HG03139 (cell line): ENCODE measurements at regions not wholly inside any gene's neighbourhood (a gene's known extent, or its start where the extent isn't known, plus 50 kb on each side); places are given as distances from the start of the nearest gene placed in this dataset.

ENCODE experiments used
- ATAC-seq: cut with Tn5 transposase; IDR thresholded peaks from one replicate; pipeline ENCODE4 v1.9.1; 2021; ENCODE audit not compliant: unreplicated experiment

DNA sequence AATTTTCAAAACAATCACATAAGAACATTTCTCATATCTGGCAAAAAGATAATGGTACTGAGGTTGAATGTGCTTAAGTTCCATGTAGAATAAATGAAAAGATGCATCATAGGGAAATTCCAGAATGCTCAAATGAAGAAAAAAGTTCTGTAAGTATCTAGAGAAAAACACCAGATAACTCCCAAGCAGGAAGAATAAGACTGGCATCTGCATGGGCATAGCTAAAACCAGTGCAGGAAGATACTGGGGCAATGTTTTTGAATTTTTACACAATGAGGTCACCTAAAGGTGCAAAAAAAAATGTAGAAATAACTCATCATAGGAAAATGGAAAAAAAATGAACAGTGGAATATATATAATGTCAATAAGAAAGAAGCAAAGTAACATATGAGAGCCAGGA lies 275.2 kb downstream of the BAMBI start:
- ATAC-seq = no peak

DNA sequence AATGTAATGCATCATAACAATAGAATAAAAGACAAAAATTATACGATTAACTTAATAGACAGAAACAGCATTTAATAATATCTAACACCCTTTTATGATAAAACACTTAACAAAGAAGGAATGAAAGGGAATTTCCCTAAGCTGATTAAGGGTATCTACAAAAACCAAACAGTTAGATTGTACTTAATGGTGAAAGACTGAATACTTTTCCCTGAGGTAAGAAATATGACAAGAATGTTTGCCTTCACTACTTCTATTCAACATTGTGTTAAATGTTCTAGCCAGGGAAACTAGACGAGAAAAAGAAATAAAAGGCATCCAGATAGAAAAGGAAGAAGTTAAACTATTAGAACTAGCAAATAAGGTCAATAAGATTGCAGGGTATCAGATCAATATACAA lies 276.9 kb downstream of the BAMBI start:
- no peak for ATAC-seq

DNA sequence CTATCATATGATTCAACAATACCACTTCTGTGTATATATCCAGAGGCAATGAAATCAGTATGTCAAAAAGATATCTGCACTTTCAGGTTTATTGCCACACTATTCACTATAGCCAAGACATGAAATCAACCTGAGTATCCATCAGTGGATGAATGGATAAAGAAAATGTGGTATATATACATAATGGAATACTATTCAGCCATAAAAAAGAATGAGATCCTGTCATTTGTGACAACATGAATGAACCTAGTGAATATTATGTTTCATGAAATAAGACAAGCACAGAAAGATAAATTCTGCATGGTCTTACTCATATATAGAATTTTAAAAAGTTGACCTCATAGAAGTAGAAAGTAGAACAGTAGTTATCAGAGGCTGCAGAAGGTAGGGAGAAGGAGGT lies 281.1 kb downstream of the BAMBI start:
- no peak for ATAC-seq

DNA sequence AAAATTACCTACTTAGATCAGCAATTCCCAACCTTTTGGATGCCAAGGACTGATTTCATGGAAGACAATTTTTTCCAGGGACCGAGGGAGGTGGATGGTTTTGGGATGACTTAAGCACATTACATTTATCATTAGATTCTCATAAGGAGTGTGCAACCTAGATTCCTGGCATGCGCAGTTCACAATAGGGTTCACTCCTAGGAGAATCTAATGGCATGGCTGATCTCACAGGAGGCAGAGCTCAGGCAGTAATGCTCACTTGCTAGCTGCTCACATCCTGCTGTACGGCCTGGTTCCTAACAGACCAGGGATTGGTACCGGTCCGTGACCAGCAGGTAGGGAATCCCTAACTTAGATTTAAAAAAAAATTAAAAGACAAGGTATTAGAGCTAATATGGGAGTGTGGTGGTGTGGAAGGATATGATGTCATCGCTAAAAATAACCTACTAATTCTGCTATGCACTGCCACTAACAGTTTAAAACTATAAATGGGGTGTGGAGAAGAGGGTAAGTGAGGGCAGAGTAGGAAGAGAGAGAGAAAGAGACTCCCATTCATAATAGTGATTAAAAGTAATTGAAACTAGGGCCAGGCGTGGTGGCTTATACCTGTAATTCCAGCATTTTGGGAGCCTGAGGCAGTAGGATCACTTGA lies 282.7 kb downstream of the BAMBI start:
- no peak for ATAC-seq

DNA sequence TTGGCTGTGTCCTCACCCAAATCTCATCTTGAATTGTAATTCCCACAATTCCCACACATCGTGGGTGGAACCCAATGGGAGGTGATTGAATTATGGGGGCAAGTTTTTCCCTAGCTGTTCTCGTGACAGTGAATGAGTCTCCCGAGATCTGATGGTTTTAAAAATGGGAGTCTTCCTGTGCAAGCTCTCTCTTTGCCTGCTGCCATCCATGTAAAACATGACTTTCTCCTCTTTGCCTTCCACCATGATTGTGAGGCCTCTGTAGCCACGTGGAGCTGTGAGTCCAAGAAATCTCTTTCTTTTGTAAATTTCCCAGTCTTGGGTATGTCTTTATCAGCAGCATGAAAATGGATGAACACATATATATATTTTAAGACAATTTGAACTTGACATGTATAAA lies 285.4 kb downstream of the BAMBI start:
- ATAC-seq = no peak

DNA sequence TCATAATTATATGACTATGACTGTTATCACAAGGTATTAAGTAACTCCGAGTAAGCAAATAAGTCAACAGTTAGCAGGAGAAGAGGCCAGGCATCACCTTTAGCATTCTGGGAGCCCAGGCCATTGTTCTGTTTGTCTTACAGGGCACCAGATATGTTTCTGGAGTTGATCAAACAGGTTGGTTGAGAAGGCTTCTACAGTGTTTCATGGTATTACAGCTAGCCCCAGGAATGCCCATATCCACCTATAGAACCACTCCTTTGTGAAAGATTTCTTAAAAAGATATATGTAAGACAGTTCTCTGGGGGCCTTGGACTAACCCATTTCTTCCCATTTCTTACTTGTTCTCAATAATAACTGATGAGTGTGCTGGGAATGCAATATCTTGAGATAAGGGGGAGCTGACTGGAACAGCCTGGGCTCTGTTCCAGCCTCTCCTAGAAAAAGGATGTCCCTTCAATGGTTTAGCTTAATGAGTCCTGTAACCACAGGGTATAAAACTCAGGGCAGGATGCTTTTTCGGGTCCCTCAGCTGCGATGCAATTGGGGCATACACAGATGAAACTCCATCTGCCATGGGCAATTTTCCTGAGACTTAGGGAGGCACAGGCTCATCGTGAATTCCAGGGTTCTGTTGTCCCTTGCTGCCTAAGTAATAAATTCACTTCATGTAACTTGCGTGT lies 286.4 kb downstream of the BAMBI start:
- ATAC-seq = no peak

DNA sequence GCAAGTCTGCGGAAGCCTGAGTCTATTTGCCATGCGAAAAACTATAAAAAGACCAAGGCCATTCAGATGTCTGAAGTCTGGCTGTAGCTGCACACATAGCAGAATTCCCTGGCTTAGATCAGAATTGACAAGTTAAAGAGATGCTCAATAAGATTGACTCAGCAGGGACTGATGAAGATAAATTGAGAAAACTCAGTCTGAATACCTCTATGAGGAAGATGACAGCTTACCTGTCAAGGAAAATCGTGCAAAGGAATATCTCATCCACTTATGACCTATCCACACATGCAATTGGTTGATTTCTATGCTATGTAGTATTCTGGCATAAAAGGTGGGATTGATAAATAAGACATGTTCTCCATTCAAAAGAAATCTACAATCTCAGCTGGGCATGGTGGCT lies 288.6 kb downstream of the BAMBI start:
- no peak for ATAC-seq

DNA sequence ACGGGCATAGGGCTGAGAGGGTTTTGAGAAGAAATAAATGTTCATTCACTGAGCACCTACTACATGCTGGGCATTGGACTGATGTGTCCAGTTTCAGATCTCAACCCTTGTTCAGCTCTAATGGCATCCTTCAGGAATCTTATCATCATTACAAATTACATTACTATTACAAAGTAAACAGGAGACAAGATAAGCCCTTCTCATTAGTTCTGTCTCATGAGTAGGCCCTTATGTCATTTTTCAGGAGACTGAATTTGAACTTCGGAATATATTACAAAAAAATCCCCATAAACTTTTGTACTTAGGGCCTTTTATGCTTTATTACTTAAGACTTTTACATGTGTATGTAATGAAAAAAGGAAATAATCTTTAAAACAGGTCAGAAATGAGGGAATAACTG lies 289.7 kb downstream of the BAMBI start:
- no peak for ATAC-seq

DNA sequence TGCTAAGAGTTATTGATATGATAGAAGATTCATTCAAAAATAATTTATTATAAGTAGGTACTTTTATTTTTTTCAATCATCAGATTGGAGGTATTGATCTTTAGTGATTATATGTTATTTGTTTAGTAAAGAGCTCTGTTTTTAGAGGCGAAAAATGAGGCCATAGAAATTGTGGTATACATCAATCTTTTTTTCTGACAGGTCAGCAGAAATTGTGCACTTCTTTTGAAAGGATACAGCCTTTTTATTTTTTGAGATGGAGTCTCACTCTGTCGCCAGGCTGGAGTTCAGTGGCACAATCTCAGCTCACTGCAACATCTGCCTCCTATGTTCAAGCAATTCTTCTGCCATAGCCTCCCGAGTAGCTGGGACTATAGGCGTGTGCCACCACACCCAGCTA lies 292.1 kb downstream of the BAMBI start:
- no peak for ATAC-seq

DNA sequence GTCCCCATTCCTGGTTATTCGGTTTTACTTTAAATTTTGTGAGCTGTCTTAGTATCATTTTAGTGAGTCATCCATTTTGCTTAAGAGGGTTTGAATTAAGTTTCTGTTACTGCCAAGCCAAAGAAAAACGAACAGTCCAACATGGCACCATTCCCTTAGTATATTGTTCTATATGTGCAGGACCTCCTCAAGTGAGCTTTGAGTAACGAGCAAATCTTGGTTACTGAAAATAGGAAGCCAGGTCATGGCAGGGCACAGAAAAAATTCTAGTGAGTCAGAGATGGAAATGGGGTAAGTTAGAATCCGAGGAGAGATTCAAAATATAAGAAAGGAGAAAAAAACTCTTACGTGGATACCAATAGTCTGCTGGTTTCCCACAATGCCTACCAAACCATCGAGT lies 292.9 kb downstream of the BAMBI start:
- ATAC-seq = no peak

DNA sequence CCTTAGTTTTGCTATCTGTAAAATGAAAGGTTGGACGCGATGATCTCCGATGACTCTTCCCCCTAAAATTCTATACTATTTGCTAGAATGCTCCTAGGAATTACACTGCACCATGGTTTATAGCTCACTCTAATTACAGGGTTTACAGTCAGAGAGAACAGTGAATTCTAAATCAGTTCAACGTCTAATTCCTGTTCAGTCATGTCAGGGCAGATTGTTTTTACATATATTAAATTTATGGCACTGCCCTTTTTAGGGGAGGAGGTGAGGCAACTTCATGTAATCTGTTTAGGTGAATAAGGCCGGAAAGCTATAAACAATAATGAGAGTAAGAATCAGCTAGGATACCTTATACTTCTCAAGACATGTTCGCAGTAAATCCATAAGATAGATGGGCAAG lies 293.9 kb downstream of the BAMBI start:
- no peak for ATAC-seq

DNA sequence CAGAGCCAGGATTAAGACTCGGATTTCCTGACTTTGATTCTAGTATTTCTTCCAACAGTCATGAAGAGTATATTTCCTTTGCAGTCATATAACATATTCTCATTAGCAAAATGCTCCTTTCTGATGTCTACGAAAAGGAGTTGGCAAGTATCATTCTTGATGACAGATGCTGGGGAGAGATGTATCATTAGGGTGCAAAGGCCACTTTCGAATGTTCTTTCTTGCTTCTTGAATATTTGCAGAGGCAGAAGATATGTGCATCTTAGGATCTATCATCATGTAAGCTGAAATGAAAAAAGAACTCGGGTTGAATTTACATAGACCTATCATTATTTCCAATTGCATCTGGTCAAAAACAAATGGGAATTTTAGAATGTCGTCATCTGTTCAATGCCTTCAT lies 294.4 kb downstream of the BAMBI start:
- no peak for ATAC-seq

DNA sequence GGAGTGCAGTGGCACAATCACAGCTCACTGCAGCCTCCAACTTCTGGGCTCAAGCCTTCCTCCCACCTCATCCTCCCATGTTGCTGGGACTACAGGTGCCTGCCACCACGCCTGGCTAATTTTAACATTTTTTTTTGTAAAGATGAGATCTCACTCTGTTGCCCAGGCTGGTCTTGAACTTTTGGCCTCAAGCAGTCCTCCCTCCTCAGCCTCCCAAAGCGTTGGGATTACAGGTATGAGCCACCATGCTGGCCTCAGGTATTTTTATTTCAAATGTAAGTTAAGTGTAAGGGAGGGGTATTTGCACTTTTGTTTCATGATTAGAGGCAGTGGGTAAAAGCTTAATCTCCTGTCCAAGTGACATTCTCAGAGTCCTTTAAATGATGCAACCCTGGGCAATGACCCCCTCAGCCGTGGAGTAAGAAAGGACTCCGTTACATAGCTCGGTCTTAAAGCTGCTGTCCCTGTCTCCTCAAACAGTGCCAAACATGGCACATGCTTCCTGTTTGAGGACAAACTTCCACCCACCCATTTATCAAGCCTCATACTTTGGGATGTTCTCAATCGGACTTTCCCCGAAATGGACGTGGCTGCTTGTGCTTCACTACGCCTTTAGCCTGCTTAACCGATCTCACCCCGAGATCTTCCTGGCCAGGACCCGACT lies 296.1 kb downstream of the BAMBI start:
- no peak for ATAC-seq

DNA sequence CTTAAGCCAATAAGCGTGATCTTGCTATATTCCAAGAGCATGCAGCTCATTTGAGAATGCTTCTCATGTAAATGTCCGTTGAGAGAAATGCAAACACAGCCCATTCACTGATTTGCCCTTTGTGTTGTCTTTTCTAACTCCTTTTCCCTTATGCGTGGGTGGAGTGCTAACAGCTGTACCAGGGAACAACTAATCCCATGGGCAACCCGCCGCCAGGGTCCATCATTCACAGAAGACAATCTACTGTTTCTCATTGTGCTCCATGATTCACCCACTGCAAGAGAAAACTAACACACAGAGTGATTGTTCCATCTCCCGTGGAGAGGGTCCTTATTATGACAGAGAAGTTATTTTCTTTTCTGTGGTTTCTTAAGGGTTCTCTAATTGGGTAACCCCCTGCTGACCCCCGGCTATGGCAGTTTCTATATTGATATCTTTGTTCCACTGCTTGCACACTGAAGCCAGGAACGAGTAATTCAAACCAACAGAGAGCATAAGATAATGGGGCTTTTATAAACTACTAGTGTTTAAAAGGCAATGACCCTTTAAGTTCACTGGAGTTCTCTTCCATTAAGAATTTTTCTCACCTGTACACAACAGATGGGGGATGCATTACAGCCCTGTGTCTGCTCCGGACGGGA lies 298.7 kb downstream of the BAMBI start:
- ATAC-seq = no peak

DNA sequence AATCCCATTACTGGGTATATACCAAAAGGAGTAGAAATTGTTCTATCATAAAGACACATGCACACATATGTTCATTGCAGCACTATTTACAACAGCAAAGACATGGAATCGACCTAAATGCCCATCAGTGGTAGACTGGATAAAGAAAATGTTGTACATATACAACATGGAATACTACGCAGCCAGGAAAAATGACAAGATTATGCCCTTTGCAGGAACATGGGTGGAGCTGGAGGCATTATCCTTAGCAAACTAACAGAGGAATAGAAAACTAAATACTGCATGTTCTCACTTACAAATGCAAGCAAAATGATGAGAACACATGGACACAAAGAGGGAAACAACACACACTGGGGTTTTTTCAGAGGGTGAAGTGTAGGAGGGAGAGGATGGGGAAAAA lies 300.2 kb downstream of the BAMBI start:
- ATAC-seq = no peak

DNA sequence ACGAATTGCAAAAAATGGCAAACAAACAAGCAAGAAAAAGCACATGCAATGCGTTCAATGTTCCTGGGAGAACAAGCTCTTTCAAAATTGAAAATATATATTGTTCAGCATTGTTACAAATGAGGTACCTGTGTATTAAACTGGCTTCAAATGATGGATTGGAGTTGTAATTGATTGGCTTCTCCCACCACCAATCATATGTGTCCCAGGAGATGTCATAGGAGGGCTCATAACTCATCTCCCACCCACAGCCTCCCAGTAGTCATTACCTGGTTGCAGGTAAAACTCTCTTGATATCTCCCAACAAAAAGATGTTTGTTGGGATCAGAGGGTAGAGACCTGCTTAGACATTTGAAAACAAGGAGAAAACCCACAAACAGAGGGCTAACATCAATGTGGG lies 302.9 kb downstream of the BAMBI start:
- no peak for ATAC-seq

DNA sequence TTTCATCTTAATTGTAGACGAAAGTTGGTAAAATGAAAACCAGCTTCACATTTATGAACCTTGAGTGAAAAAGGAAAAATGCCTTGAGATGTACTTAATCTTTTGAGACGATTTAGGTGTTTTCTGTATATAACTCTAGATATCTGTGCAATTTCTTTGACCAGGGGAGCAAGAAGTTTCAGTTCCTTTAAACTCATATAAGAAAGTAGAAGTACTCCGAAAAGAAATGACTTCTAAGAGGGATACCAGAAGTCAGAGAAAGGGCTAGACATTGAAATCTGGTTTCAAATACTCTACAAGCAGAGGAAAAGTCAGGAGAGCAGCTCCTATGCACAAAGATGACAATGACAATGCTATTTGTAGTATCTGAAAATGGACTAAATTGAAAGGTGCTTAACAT lies 303.7 kb downstream of the BAMBI start:
- ATAC-seq = no peak

DNA sequence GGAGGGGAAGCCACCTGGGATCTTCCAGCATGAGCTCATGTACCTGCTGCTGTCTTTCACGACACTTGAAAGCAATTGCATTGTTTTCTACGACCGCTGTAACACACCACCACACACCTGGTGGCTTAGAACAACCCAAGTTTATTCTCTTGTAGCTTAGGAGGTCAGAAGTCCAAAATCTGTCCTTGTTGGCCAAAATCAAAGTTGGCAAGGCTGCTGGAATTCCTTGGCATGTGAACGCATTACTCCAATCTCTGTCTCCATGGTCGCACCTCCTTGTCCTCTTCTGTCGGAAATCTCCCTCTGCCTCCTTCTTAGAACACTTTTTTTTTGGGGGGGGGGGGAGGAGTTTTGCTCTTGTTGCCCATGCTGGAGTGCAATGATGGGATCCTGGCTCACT lies 305.7 kb downstream of the BAMBI start:
- no peak for ATAC-seq

DNA sequence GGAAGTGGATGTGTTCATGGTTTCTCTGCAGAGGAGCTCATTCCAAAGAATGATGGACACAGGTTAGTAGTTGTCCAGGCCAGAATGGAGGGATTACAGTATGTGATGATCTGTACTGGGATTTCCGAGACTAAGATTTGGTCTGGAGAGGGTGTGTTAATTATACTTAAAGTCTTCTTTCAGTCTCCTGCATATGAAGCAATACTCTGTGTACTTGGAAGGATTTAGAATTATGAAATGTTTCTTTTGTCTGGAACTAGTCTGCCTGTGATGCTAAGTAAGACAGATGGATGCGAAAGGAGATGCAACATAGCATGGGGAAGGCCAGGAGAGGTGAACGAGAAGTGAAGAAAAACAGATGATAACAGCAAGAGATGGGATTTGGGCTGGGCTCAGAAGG lies 305.1 kb upstream of the LYZL1 start:
- ATAC-seq = no peak

DNA sequence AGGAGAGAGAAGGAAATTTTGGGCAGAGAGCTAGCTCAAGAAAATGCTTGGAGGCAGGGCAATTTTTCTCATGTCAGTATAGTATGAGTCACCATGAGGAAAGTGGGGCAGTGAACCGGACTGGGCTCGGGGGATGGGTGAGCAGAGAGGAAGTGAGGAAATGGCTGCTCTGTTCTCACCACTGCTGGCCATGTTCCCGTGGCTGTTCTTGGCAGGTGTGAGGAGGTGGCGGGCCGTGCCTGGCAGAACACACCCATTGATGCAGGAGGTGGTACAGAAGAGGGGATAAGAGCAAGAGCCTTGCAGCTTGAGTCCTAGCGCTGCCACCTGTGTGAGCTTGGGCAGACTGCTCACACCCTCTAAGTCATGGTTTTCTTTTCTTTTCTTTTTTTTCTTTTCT lies 304.4 kb upstream of the LYZL1 start:
- peak; percentile 83 for ATAC-seq

DNA sequence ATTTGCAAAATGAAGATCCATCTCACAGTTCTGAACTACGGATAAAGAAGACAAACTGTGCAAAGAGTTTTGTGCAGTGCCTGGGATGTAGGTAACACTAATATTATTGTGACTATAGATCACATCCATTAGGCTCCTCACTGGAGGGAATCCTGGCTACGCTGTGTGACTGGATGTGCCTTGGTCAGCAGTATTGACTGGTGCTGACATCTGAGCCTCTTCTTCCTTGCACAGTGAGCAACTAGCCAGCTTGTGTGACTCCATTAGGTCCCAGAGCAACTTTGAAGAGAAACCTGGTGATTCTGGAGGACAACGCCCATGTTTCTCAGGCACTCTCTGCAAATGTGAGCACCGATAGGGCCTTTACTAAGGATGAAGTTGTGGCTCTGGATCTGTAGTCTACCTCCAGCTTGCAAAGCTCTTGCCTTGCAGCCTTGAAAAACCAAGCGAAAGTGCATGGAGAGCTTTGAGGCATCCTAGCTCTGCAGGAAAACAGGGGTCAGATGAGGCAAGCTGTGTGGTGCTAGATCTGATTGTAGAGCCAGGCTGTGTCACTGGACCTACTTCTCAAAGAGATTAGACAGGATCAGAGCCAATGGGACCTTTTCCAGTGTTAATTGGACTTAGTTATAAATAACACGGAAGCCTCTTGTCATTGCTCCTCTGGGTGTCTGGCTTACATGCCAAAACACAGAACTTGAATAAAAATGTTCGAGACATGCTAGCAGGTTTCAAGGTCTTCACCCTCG lies 303.6 kb upstream of the LYZL1 start:
- ATAC-seq = no peak
